HG02571 (cell line): ENCODE measurements at regions not wholly inside any gene's neighbourhood (a gene's known extent, or its start where the extent isn't known, plus 50 kb on each side); places are given as distances from the start of the nearest gene placed in this dataset.

Source experiments
- ATAC-seq: cut with Tn5 transposase; IDR thresholded peaks from one replicate; pipeline ENCODE4 v1.9.1; 2021; ENCODE audit warnings: mild to moderate bottlenecking, moderate library complexity; ENCODE audit not compliant: unreplicated experiment

DNA sequence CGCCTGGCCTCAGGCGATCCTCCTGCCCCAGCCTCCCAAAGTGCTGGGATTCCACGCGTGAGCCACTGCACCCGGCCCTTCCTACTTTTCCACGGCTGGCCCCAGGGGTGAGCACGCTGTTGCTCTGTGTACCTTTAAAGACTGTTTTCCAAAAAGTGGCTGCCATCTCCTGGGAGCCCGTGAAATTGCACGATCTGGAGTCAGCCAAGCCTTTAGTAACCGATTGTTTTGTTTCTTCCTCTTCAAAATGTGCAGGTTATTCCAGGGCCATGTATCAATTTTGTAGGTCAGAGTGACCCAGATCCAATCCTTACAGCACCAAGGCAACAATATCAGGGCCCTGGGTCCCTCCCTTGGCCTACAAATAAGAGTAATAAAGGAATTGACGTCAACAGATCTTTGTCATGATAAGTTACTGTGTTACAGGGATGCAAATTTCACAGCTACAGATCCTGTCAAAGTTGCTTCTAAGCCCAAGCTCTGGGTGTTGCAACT lies 135.6 kb upstream of the ZNF236 start:
- ATAC-seq, result no peak

DNA sequence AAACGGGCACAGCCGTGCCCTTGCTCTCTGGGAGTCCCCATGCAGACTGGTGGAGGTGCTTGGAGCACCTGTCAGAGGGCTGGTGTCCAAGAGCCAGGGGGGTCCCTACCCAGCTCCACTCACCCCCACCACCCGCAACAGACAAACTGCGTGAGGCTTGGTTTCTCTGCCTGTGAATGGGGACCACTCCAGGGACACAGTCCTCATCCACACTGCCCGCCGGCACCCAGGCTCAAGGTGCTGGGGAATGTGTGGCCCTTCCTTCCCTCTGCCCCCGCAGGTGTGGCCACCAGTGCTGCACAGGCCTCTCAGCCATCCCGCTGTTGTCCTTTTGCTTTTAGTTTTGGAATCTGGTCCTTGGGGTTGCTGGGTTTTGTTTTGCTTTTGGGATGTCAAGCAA lies 136.5 kb upstream of the ZNF236 start:
- no peak for ATAC-seq

DNA sequence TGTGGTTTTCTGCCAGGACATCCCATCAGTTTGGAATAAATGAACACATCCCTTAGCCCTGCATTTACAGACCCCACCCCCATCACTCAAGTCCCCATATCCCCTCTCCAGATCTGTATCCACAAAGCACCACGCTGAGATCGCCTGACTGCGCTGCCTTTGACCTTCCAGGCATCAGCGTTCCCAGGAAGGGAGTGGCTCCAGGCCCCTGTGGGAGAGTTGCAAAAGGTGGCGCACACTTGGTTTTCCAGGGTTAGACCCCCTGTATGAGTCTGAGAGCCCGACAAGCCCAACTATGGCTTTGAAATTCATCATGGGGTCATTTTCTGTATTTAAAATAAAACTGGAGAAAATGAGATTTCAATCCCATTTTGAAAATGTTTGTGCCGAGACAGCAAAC lies 137.0 kb upstream of the ZNF236 start:
- no peak for ATAC-seq

DNA sequence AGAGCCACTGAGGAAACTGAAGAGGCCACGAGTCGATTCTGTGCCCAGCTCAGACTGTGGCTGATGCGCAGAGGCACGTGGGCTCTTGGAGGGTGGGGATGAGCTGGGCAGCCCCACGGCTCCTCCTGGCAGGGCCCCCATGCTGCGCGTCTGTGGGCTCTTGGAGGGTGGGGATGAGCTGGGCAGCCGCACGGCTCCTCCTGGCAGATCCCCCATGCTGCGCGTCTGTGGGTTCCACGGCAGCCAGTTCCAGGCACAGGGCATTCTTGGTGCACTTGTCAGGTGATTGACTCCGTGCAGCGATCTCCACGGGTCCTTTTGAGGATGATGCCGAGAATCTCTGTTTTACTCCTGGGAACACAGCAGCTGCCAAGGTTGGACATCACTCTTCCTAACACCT lies 138.1 kb upstream of the ZNF236 start:
- ATAC-seq, result no peak

DNA sequence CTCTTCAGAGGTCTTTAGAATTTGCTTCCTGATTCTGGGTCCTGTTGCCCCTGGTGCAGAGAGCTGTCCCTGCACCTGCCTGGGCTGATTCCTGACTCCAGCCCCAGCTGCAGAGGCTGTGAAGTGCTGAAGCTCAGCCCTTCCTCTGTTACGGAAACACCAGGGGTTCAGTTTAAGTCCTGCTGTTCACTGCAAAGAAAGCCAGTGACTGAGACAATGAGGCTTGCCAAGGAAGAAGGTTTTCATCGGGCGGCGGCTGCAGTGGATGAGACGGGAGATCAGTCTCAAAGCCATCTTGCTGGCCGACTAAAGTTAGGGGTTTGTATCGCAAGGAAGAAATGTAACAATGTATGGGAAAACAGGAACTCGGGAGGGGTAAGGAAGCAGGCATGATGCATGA lies 142.4 kb upstream of the ZNF236 start:
- no peak for ATAC-seq

DNA sequence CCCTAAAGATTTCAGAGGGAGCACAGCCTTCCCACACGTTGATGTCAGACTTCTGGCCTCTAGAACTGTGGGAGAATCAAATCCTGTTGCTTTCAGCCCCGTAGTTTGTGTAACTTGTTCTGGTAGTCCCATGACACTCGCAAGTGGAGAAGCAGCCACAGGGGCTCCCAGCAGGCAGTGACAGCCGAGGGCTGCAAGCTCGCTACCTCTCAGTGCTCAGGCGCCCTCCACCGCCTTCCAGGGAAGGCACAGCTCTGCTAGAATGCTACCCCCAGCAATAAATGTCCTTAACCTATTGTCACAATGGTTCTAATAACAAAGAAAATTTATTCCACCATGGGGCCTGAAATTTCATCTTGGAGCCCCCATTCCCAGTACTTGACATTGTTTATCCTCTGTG lies 143.1 kb upstream of the ZNF236 start:
- ATAC-seq, result no peak

DNA sequence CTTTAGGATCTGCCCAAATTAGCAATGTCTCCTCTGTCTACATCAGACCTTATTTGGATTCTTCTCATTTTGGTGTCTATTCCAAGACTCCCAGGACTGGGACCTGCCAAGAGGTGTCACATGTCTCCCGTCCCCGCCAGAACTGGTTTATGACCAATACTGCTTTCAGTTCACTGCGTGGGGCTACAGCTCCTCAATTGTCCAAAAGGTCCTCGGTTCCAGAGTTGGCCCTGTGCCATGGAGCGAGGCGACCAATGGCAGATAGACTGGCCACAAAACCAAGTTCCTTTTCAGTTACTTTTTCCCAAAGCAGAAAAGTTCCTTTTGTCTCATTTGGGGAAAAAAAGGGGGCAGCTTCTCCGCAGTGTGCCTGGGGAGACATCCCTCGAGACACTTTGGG lies 144.1 kb upstream of the ZNF236 start:
- no peak for ATAC-seq

DNA sequence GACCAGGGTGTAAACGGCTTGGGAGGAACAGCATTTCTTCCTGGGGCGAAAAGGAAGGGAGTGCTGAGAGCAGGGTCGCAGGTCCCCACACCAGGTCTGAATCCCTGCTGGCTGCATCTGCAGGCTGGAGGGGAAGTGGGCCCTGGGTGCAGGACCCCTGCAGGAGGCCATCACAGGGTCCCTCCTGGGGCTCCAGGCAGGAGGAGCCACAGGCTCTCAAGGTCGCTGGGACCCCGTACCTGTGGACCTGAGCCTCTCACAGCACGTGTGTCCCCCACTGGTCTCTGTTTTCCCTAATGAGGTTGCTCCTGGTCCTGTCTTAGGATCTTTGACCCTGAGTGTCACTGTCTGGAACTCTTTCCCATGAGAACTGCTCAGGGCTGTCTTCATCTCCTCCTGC lies 147.8 kb upstream of the ZNF236 start:
- ATAC-seq, result no peak

DNA sequence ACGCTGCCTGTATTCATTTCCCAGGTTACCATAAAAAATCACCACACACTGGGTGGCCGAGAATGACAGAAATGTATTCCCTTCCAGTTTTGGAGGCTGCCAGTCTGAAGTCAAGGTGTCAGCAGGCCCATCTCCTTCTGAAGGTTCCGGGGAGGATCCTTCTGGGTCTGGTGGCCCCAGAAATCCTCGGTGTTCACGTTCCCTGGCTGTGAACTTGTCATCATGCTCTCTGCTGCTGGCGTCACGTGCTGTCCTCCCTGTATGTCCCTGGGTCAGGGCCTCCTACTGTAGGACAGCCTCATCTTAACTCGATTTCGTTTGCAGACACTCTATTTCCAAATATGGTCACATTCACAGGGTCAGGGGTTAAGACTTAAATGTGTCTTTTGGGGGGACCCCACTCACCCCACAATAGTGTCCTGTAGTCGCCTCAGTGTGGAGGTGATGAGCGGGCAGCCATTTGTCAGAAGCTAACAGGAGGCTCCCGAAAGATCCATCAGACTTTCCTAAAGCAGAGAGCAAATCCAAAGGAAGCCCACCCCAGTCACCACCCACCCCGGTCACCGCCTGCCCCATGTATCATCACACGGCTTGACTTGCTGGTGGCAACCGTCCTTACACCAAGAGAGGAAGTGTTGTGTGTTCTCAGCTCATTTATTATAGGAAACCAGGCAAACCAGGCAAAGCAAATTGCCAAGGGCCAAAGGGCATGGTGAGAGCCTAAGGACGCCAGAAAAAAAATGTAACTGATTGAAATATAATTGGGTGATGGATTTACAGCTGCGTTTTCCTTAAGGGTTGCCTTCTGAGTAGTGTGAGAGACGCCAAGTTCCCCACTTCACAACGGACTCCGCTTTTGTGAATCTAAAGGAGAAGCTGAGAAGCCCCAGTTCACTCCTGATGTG lies 148.8 kb upstream of the ZNF236 start:
- ATAC-seq, result no peak

DNA sequence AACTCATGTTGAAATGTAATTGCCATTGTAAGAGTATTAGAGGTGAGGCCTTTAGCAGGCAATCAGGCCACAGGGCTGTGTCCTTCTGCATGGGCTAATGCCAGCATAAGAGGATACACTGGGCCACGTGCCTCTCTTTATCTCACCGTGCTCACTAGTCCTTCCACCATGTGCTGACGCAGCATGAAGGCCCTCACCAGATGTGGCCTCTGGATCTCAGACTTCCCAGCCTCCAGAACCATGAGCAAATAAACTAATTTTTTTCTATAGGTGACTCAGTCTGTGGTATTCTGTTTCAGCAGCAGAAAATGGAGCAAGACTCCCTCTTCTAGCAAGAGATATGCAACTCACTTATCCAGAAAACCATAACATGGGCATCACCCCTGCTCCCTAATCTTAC lies 149.7 kb upstream of the ZNF236 start:
- ATAC-seq, result no peak

DNA sequence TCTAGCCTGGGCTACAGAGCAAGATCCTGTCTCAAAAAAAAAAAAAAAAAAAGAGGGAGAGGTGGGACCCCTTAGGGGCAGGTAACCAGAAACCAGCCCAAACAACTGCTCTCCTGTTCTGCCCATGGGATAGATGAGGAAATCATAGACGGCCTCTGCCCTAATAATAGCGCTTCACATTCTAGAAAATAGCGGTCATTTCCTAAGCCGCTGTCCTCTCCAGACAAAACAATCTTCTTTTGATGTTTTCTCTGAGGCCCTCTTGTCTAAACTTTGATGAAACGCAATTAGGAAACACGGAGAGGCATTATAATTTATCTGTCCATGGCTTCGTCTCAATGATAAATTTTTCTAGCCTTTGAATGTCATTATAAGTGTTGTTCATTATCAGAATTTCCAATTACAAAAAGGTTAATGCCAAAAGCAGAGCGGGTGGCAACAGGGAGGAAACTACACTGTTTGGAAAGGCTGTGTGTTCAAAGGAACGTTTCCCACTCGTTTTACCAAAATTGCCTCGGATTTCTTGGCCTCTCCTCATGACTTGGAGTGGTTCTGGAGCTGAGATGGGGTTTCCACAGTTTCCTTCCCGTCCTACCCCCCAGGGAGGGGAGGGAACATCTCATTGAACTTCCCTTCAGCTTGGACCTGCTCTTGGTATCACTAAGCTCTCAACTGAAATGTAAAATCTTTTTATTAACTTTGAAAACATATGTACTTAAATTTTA lies 151.6 kb upstream of the ZNF236 start:
- ATAC-seq, result no peak

DNA sequence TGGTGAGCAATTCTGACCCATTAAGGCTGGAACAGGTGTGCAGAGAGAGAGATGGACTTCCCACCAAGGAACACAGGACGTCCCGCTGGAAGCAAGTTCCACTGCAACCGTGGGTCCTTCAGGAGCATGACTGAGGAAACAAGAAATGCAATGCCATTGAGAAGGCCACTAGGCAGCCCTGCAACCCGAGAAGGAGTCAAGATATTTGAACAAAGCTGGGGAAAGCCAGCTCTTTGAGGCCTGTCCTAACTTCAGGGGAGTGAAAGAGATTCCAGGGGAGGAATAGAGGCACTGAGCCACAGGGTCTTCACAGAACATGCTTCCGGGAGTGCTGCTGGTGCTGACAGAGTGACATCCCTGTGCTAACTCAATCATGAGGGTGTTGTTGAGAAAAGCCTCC lies 153.8 kb upstream of the ZNF236 start:
- no peak for ATAC-seq

DNA sequence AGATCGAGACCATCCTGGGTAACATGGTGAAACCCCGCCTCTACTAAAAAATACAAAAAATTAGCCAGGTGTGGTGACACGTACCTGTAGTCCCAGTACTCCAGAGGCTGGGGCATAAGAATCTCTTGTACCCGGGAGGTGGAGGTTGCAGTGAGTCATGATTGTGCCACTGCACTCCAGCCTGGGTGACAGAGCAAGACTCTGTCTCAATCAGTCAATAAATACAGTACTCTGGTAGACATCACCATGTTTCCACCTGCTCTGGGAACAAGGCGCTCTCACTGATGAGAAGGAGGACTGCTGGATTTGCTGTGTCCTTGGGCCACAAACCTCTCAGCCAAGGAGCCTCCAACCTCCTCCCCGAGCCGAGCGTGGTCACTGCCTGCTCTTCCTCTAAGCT lies 154.2 kb upstream of the ZNF236 start:
- ATAC-seq, result no peak

DNA sequence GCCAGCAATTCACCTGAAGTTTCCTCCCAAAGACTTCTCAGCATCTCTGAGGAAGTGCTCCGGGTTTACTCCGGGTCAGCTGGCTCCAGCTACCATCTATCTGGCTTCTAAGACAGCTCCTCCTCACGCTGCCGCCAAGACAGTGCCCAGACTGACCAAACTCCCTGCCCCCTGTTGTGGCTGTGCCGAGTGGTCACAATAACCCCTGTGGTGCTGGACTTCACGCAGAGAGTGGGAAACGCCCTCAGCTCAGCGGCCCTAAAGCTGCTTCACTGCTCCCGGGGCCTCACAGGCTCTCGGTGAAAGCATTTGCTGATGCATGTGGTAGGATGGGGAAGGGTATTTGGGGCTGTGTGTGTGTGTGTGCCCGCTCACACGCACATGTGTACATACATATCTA lies 154.8 kb upstream of the ZNF236 start:
- ATAC-seq, result no peak

DNA sequence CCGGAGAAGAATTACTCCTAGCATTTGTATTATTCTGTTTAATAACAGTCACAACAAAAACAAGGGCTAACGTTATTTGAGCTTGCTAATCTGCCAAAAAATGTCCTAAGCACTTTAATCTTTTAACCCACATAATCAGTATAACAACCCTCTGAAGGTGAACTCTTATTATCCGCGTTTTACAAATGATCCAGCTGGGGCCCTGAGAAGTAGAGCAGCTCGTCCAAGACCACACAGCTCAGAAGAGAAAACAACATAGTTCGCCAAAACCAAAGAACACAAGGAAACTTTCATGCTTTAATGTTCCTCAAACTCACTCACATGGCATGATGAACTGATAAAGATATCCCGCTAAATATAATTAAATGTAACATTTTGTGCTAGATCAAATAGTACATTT lies 159.7 kb upstream of the ZNF236 start:
- ATAC-seq, result no peak

DNA sequence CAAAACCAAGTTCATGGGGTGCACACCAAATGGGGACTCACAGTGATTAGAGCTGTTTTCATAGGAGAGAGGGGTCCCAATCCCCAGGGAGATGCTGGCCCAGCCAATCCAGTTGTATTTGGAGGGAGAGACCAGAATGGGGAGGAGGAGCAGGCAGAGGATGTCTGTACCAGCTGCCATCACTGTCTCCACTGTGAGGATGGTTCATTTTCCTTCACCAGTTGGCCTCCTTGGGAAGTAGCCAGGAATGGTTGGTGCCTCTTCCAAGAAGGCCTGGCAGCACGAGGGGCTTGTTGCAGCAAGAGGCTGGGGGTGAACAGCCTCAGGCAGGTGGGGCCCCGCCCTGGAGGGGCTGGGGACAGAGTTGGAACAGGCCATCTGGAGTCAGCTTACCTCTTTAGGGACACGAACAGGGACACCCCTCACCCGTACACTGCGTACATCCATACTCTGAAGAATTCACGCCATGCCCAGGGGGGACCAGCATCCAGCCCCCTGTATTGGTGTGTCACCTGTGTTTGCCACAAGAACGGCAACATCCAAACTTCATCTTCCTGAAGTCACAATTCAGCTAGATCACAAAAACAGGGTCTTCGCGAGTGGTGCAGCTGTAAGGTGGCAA lies 161.7 kb upstream of the ZNF236 start:
- ATAC-seq, result no peak

DNA sequence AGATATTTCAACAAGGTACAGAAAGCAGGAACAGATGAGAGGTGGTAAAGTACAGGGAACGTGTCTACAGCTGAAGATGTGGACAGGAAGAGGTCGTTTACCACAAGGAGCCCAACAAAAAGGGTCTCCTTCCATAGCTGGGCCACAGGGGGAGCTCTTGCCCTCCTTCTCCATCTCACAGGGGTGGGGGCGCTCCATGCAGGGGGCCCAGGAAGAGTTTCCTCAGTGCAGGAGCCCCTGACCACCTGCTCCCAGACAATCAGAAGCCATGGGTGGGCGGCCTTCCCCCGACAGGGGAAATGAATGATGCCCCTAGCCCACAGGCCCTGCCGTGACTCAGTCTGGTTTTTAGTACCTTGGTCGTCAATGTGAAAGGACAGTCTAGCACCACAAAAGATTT lies 163.6 kb upstream of the ZNF516 start:
- ATAC-seq, result no peak

DNA sequence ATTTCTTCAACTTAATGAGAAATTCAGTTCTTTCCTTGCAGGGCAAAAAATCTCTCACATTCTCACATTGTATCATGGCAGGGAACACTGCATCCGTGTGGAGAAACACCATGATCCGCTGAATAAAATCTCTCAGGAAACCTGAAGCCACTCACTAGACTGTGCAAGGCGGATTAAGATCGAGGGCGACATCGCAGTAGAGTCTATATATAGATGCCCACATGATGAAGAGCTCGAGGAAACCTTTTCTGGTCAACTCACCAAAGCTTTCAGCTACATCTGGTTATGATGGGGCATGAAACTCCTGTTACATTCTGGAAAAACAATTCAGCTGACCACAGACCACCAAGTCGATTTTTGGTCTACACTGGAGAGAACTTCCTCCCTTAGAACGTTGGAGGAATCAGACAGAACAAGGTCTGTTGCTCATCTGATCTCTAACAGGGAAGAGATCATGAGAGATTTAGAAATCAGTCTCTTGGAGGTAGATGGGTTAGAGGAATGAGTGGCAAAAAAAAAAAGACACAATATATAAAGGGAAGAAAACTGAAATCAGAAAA lies 162.9 kb upstream of the ZNF516 start:
- no peak for ATAC-seq

DNA sequence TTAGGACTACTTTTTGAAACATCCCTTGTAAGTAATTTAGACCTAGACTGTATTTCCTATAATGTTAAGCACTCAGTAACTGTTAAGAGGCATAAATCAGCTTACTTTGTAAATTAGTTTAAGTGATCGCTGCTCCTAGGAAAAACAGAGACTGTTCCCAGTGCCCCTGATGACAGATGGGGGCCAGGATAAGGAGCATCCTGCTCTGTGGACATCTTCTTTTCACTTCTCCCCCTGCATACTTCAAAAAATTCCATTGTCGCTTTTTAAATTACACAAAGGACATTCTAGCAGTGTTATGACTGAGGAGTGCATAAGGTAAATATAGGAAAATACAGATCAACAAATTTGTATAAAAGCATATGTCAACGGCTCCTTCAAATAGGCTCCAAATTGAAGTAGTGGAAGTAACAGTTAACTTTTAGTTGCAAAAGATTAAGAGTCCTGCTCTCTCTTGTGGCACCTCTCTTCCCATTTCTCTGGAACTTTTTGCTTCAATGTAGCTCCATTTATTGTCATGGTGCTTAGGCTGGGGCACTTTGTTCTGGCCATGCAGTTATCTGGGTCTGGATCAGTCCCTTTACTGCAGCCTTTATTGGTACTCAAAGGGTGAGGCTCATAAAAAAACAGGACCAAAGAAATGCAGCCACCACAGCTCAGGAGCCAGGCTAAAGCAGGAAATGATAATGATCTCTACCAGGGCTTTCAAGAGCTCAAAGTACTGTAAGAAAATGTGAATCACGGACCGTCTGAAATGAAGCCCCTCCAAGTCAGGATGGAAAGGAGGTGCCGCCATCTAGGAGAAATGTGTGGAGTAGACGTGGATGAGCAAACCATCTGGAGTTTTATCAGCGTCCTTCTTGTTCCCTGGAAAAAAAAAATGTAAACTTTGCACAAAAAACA lies 162.1 kb upstream of the ZNF516 start:
- ATAC-seq, result no peak

DNA sequence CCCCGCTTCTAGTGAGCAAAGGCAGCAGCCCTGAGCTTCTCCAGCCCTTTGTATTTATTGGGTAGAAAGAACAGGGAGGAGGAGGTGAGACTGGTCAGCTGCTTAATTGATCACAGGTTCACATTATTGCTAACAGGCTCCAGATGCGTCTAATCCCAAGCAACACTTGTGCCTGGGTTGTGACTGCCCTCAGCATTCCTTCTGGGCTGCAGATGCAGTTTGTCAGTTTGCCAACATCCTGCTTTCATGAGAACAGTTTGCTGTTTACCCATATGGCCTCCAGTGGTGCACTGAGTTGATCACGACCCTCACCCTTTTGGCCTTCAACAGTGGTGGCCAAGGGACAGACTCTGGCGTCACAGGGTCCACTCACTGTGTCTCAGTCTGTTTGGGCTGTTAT lies 159.5 kb upstream of the ZNF516 start:
- no peak for ATAC-seq
